Stimulated activated CD8-positive, alpha-beta memory T cell treated with anti-CD3 and anti-CD28 coated beads, Interleukin-15, amount 100 ng/mL, for 48 hours (primary cell): ENCODE measurements at regions not wholly inside any gene's neighbourhood (a gene's known extent, or its start where the extent isn't known, plus 50 kb on each side); places are given as distances from the start of the nearest gene placed in this dataset.
"Not testable (repeated sequence)": the region's sequence is repeated elsewhere in the genome, so short reads cannot be mapped to it uniquely, and the experiment has no call there.

Experiments used
- DNase-seq, 2 donors: peaks; one replicate each; pipeline ENCODE4 v3.0.0-alpha.2; 2020; ENCODE audit warnings: low read depth in 2 of 2

- no peak for DNase-seq
These were observed 350.3 kb upstream of the PCSK5 start for GRCh38 chr9:75540185-75540584.

GRCh38 chr9:75541734-75542133 is 348.7 kb upstream of the PCSK5 start:
- no peak for DNase-seq

GRCh38 chr9:75544815-75545214 is 345.7 kb upstream of the PCSK5 start:
- no peak for DNase-seq

GRCh38 chr9:75545287-75545686 is 345.2 kb upstream of the PCSK5 start:
- no peak for DNase-seq

GRCh38 chr9:75548871-75549270 is 341.6 kb upstream of the PCSK5 start:
- DNase-seq = no peak

- no peak for DNase-seq
These were observed 338.6 kb upstream of the PCSK5 start for GRCh38 chr9:75551861-75552260.

GRCh38 chr9:75552941-75553340 is 337.5 kb upstream of the PCSK5 start:
- no peak for DNase-seq

GRCh38 chr9:75566813-75567212 is 323.7 kb upstream of the PCSK5 start:
- not testable (repeated sequence) for DNase-seq

GRCh38 chr9:75570538-75570937 is 319.9 kb upstream of the PCSK5 start:
- DNase-seq = no peak

- no peak for DNase-seq
These were observed 315.9 kb upstream of the PCSK5 start for GRCh38 chr9:75574569-75574968.

- no peak for DNase-seq
These were observed 307.6 kb upstream of the PCSK5 start for GRCh38 chr9:75582870-75583269.

- DNase-seq = no peak
These were observed 301.7 kb upstream of the PCSK5 start for GRCh38 chr9:75588808-75589207.

GRCh38 chr9:75589497-75589896 is 301.0 kb upstream of the PCSK5 start:
- DNase-seq = no peak

- no peak for DNase-seq
These were observed 298.5 kb upstream of the PCSK5 start for GRCh38 chr9:75591972-75592371.

- no peak for DNase-seq
These were observed 297.9 kb upstream of the PCSK5 start for GRCh38 chr9:75592586-75592985.

GRCh38 chr9:75593920-75594319 is 296.6 kb upstream of the PCSK5 start:
- no peak for DNase-seq

GRCh38 chr9:75599126-75599525 is 291.3 kb upstream of the PCSK5 start:
- no peak for DNase-seq

GRCh38 chr9:75601280-75601679 is 289.2 kb upstream of the PCSK5 start:
- DNase-seq = no peak

- DNase-seq = no peak
These were observed 288.4 kb upstream of the PCSK5 start for GRCh38 chr9:75602060-75602459.

GRCh38 chr9:75604661-75605060 is 285.8 kb upstream of the PCSK5 start:
- no peak for DNase-seq

- DNase-seq = no peak
These were observed 283.0 kb upstream of the PCSK5 start for GRCh38 chr9:75607521-75607920.

GRCh38 chr9:75609401-75609800 is 281.1 kb upstream of the PCSK5 start:
- no peak for DNase-seq

- DNase-seq = no peak
These were observed 280.2 kb upstream of the PCSK5 start for GRCh38 chr9:75610246-75610645.

GRCh38 chr9:75612205-75612604 is 278.3 kb upstream of the PCSK5 start:
- DNase-seq = no peak

- no peak for DNase-seq
These were observed 277.7 kb upstream of the PCSK5 start for GRCh38 chr9:75612754-75613153.
